MV-4-11 (cell line): ENCODE measurements at regions not wholly inside any gene's neighbourhood (a gene's known extent, or its start where the extent isn't known, plus 50 kb on each side); places are given as distances from the start of the nearest gene placed in this dataset.

Source experiments
- DNase-seq: peaks from one replicate; lab custom pipeline; 2025; lab: John Stamatoyannopoulos, UW

- no peak for DNase-seq
Measured at GRCh38 chr7:34603711-34604444, 54.1 kb upstream of the NPSR1 start.
